Gastroesophageal sphincter (tissue), 3 donors: ENCODE measurements at regions not wholly inside any gene's neighbourhood (a gene's known extent, or its start where the extent isn't known, plus 50 kb on each side); places are given as distances from the start of the nearest gene placed in this dataset.

Experiments used
- CTCF ChIP-seq, 4 experiments: fragments of 200-600 bp in 2 of 4; fragments of 450-650 bp in 2 of 4; sonication (generic) in 1 of 4; IDR thresholded peaks; one replicate each; pipeline ENCODE4 v1.5.1; 2017 to 2019; ENCODE audit warnings: antibody characterized with exemption in 4 of 4, mild to moderate bottlenecking in 2 of 4, moderate library complexity in 2 of 4
- EP300 ChIP-seq: sonication (generic); formaldehyde crosslinking; IDR thresholded peaks from one replicate; pipeline ENCODE4 v1.6.1; 2017; ENCODE audit warnings: antibody characterized with exemption, mild to moderate bottlenecking

- TF ChIP-seq CTCF (IDR thresholded peaks at IDR 0.05) (no peak), EP300 (no peak)
These were observed 218.7 kb downstream of the C1D start for GRCh38 chr2:67844024-67844540.
